Gastroesophageal sphincter (tissue), 3 donors: ENCODE measurements at regions not wholly inside any gene's neighbourhood (a gene's known extent, or its start where the extent isn't known, plus 50 kb on each side); places are given as distances from the start of the nearest gene placed in this dataset.
"Not testable (repeated sequence)": the region's sequence is repeated elsewhere in the genome, so short reads cannot be mapped to it uniquely, and the experiment has no call there.

Experiments used
- EP300 ChIP-seq: sonication (generic); formaldehyde crosslinking; IDR thresholded peaks from one replicate; pipeline ENCODE4 v1.6.1; 2017; ENCODE audit warnings: antibody characterized with exemption, mild to moderate bottlenecking
- TF ChIP-seq, protein P1 (sequence below), 4 experiments: fragments of 200-600 bp in 2 of 4; fragments of 450-650 bp in 2 of 4; sonication (generic) in 1 of 4; IDR thresholded peaks; one replicate each; pipeline ENCODE4 v1.5.1; 2017 to 2019; ENCODE audit warnings: antibody characterized with exemption in 4 of 4, mild to moderate bottlenecking in 2 of 4, moderate library complexity in 2 of 4

DNA sequence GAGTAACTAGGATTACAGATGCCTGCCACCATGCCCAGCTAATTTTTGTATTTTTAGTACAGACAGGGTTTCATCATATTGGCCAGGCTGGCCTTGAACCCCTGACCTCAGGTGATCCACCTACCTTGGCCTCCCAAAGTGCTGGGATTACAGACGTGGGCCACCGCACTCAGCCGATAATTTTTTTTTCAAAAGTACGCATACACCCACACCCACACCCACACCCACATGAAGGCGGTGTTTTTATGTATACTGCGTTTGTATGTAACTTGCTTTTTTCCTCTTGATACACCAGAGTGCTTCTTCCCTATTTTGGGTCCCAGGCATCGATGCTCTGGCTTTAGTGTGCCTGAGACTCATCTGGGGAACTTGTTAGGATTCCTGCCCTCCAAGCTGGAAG, 2932.3 kb downstream of the RPIA start:
- TF ChIP-seq, protein P1, sequence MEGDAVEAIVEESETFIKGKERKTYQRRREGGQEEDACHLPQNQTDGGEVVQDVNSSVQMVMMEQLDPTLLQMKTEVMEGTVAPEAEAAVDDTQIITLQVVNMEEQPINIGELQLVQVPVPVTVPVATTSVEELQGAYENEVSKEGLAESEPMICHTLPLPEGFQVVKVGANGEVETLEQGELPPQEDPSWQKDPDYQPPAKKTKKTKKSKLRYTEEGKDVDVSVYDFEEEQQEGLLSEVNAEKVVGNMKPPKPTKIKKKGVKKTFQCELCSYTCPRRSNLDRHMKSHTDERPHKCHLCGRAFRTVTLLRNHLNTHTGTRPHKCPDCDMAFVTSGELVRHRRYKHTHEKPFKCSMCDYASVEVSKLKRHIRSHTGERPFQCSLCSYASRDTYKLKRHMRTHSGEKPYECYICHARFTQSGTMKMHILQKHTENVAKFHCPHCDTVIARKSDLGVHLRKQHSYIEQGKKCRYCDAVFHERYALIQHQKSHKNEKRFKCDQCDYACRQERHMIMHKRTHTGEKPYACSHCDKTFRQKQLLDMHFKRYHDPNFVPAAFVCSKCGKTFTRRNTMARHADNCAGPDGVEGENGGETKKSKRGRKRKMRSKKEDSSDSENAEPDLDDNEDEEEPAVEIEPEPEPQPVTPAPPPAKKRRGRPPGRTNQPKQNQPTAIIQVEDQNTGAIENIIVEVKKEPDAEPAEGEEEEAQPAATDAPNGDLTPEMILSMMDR (IDR thresholded peaks at IDR 0.05): not testable (repeated sequence)
- TF ChIP-seq EP300: not testable (repeated sequence)
